ENCODE measurements at regions not wholly inside any gene's neighbourhood (a gene's known extent, or its start where the extent isn't known, plus 50 kb on each side); places are given as distances from the start of the nearest gene placed in this dataset.

GRCh38 chr18:51522338-51522737, 324.9 kb upstream of the MEX3C start:
- Histone ChIP-seq H3K9ac (ENCODE audit: low read length) (no peak overlapping the region), H3K79me2 (ENCODE audit: low read length) (no peaks in the 10 kb centered on the region), H3K27ac (ENCODE audit: low read length) (no peak overlapping the region), H3K9me2 (replicated peaks; ENCODE audit: insufficient read depth, low read length) (no peaks in the 10 kb centered on the region), H3K36me3 (replicated peaks; ENCODE audit: insufficient read depth, low read length) (no peaks in the 10 kb centered on the region), H3K9me3 (replicated peaks; ENCODE audit: insufficient read depth, low read length) (no peaks in the 10 kb centered on the region), H3K27me3 (replicated peaks; ENCODE audit: insufficient read depth, low read length) (no peaks in the 10 kb centered on the region), H4K20me1 (ENCODE audit: insufficient read depth, low read length) (no peaks in the 10 kb centered on the region), H3K4me2 (ENCODE audit: low read depth, low read length) (no peak overlapping the region), H3F3A (ENCODE audit: insufficient read depth, low read length) (no peaks in the 10 kb centered on the region), H2AFZ (ENCODE audit: low read length) (no peak overlapping the region), H3K4me1 (ENCODE audit: low read length) (no peaks in the 10 kb centered on the region), H3K4me3 (ENCODE audit: low read length) (no peak overlapping the region)
- TF ChIP-seq CTCF (IDR thresholded peaks at IDR 0.05; ENCODE audit: low read length) (no peak), EZH2phosphoT487 (IDR thresholded peaks at IDR 0.05; ENCODE audit: low read length) (no peak), EZH2 (optimal IDR thresholded peaks at IDR 0.05; ENCODE audit: low read depth, low read length) (no peak)
- no peak for DNase-seq

GRCh38 chr18:51522821-51523220, 325.3 kb upstream of the MEX3C start:
- H3K9me2 ChIP-seq (replicated peaks; ENCODE audit: insufficient read depth, low read length), result no peaks in the 10 kb centered on the region
- H3K9me3 ChIP-seq (replicated peaks; ENCODE audit: insufficient read depth, low read length), result no peaks in the 10 kb centered on the region
- H4K20me1 ChIP-seq (ENCODE audit: insufficient read depth, low read length), result no peaks in the 10 kb centered on the region
- no peaks in the 10 kb centered on the region for H3F3A ChIP-seq (ENCODE audit: insufficient read depth, low read length)
- no peaks in the 10 kb centered on the region for H3K36me3 ChIP-seq (replicated peaks; ENCODE audit: insufficient read depth, low read length)
- H3K4me1 ChIP-seq (ENCODE audit: low read length), result no peaks in the 10 kb centered on the region
- no peak overlapping the region for H3K4me3 ChIP-seq (ENCODE audit: low read length)
- no peak for TF ChIP-seq CTCF (IDR thresholded peaks at IDR 0.05; ENCODE audit: low read length)
- TF ChIP-seq EZH2 (optimal IDR thresholded peaks at IDR 0.05; ENCODE audit: low read depth, low read length), result no peak
- no peak for TF ChIP-seq EZH2phosphoT487 (IDR thresholded peaks at IDR 0.05; ENCODE audit: low read length)
- H3K27me3 ChIP-seq (replicated peaks; ENCODE audit: insufficient read depth, low read length), result no peaks in the 10 kb centered on the region
- H3K79me2 ChIP-seq (ENCODE audit: low read length), result no peaks in the 10 kb centered on the region
- H2AFZ ChIP-seq (ENCODE audit: low read length), result no peak overlapping the region
- no peak overlapping the region for H3K4me2 ChIP-seq (ENCODE audit: low read depth, low read length)
- no peak overlapping the region for H3K9ac ChIP-seq (ENCODE audit: low read length)
- DNase-seq, result no peak
- no peak overlapping the region for H3K27ac ChIP-seq (ENCODE audit: low read length)

GRCh38 chr18:51523671-51524070, 326.2 kb upstream of the MEX3C start:
- no peaks in the 10 kb centered on the region for H3K9me2 ChIP-seq (replicated peaks; ENCODE audit: insufficient read depth, low read length)
- no peak overlapping the region for H3K27ac ChIP-seq (ENCODE audit: low read length)
- no peaks in the 10 kb centered on the region for H3K9me3 ChIP-seq (replicated peaks; ENCODE audit: insufficient read depth, low read length)
- H3K36me3 ChIP-seq (replicated peaks; ENCODE audit: insufficient read depth, low read length), result no peaks in the 10 kb centered on the region
- no peaks in the 10 kb centered on the region for H3K4me1 ChIP-seq (ENCODE audit: low read length)
- H3K4me2 ChIP-seq (ENCODE audit: low read depth, low read length), result no peak overlapping the region
- no peak overlapping the region for H3K4me3 ChIP-seq (ENCODE audit: low read length)
- H2AFZ ChIP-seq (ENCODE audit: low read length), result no peak overlapping the region
- H3K79me2 ChIP-seq (ENCODE audit: low read length), result no peaks in the 10 kb centered on the region
- no peak for DNase-seq
- no peaks in the 10 kb centered on the region for H4K20me1 ChIP-seq (ENCODE audit: insufficient read depth, low read length)
- no peaks in the 10 kb centered on the region for H3K27me3 ChIP-seq (replicated peaks; ENCODE audit: insufficient read depth, low read length)
- H3F3A ChIP-seq (ENCODE audit: insufficient read depth, low read length), result no peaks in the 10 kb centered on the region
- TF ChIP-seq EZH2phosphoT487 (IDR thresholded peaks at IDR 0.05; ENCODE audit: low read length), result no peak
- TF ChIP-seq CTCF (IDR thresholded peaks at IDR 0.05; ENCODE audit: low read length), result no peak
- TF ChIP-seq EZH2 (optimal IDR thresholded peaks at IDR 0.05; ENCODE audit: low read depth, low read length), result no peak
- H3K9ac ChIP-seq (ENCODE audit: low read length), result no peak overlapping the region
